GM23338 (cell line): ENCODE measurements at regions not wholly inside any gene's neighbourhood (a gene's known extent, or its start where the extent isn't known, plus 50 kb on each side); places are given as distances from the start of the nearest gene placed in this dataset.

Experiments used
- CREB1 ChIP-seq: fragments of 250-450 bp; sonication (Bioruptor Pico); IDR thresholded peaks from 2 replicates; pipeline ENCODE4 v1.5.0; 2020; ENCODE audit warnings: low read depth, mild to moderate bottlenecking, moderate library complexity
- CTCF ChIP-seq, 2 experiments: fragments of 200-600 bp in 1 of 2; sonication (generic) in 1 of 2; conservative IDR thresholded peaks; 2 replicates each; pipeline versions ENCODE4 v1.5.1 to v1.6.1; 2016 to 2017; ENCODE audit warnings: antibody characterized with exemption in 2 of 2, low read depth in 2 of 2, mild to moderate bottlenecking in 2 of 2, moderate library complexity in 1 of 2
- ETS1 ChIP-seq: IDR thresholded peaks from 2 replicates; pipeline ENCODE4 v1.6.1; 2016; ENCODE audit warnings: antibody characterized with exemption
- EZH2 ChIP-seq: fragments of 200-600 bp; sonication (generic); IDR thresholded peaks from one replicate; pipeline ENCODE4 v1.8.0; 2017; ENCODE audit warnings: antibody characterized with exemption, mild to moderate bottlenecking, low read depth; ENCODE audit not compliant: unreplicated experiment
- EZH2phosphoT487 ChIP-seq: fragments of 200-600 bp; sonication (generic); IDR thresholded peaks from one replicate; pipeline ENCODE4 v1.8.1; 2018; ENCODE audit warnings: antibody characterized with exemption; ENCODE audit not compliant: unreplicated experiment
- JUNB ChIP-seq: IDR thresholded peaks from one replicate; pipeline ENCODE4 v1.6.1; 2016; ENCODE audit warnings: antibody characterized with exemption; ENCODE audit not compliant: unreplicated experiment
- NANOG ChIP-seq: IDR thresholded peaks from 2 replicates; pipeline ENCODE4 v1.6.1; 2016; ENCODE audit warnings: antibody characterized with exemption, borderline replicate concordance
- POLR2AphosphoS5 ChIP-seq: IDR thresholded peaks from 2 replicates; pipeline ENCODE4 v1.6.1; 2016; ENCODE audit warnings: antibody characterized with exemption, low read depth
- REST ChIP-seq: IDR thresholded peaks from one replicate; pipeline ENCODE4 v1.6.1; 2018; ENCODE audit warnings: antibody characterized with exemption; ENCODE audit not compliant: unreplicated experiment
- STAT1 ChIP-seq: IDR thresholded peaks from one replicate; pipeline ENCODE4 v1.6.1; 2016; ENCODE audit warnings: antibody characterized with exemption; ENCODE audit not compliant: unreplicated experiment
- ZNF114 ChIP-seq: fragments of 250-450 bp; sonication (Bioruptor Pico); IDR thresholded peaks from 2 replicates; pipeline ENCODE4 v1.5.0; 2020; ENCODE audit warnings: mild to moderate bottlenecking, moderate library complexity
- ZNF331 ChIP-seq: fragments of 250-450 bp; sonication (Bioruptor Pico); IDR thresholded peaks from 2 replicates; pipeline ENCODE4 v1.5.0; 2020; ENCODE audit warnings: low read depth, mild to moderate bottlenecking, moderate library complexity
- ZNF462 ChIP-seq: fragments of 250-450 bp; sonication (Bioruptor Pico); IDR thresholded peaks from 2 replicates; pipeline ENCODE4 v1.5.0; 2020; ENCODE audit warnings: mild to moderate bottlenecking, moderate library complexity

- TF ChIP-seq CTCF (conservative IDR thresholded peaks at IDR 0.05; ENCODE audit: low read depth in 2 of 2) (no peak), POLR2AphosphoS5 (no peak), REST (no peak), JUNB (no peak), EZH2phosphoT487 (no peak), EZH2 (no peak), STAT1 (no peak), ETS1 (no peak), CREB1 (CRISPR knock-in tag) (no peak), ZNF462 (CRISPR knock-in tag) (no peak), ZNF114 (no peak), ZNF331 (CRISPR knock-in tag) (no peak), NANOG (no peak)
Observed at GRCh38 chr4:19126903-19127302, 1105.3 kb upstream of the LCORL start.
